D721Med (cell line): ENCODE measurements at regions not wholly inside any gene's neighbourhood (a gene's known extent, or its start where the extent isn't known, plus 50 kb on each side); places are given as distances from the start of the nearest gene placed in this dataset.

Source experiments
- DNase-seq: peaks from one replicate; pipeline ENCODE4 v3.0.0; 2011; ENCODE audit warnings: low spot score; ENCODE audit not compliant: insufficient read length
- FAIRE-seq: peaks from 2 replicates; lab custom pipeline; 2011; peaks lifted over from hg19 to GRCh38; lab: Jason Lieb, UNC
- CTCF ChIP-seq: IDR thresholded peaks from 2 replicates; pipeline ENCODE4 v1.5.1; 2012; ENCODE audit warnings: mild to moderate bottlenecking, control low read depth; ENCODE audit not compliant: insufficient read depth; ENCODE audit errors: missing control alignments

GRCh38 chr15:94602754-94603470 lies 371.6 kb downstream of the MCTP2 start:
- no peak for TF ChIP-seq CTCF

GRCh38 chr15:94606286-94606685 lies 374.9 kb downstream of the MCTP2 start:
- FAIRE-seq (no peak), DNase-seq (no peak)
- no peak for TF ChIP-seq CTCF

More at GRCh38 chr15:94602754-94603470, 371.6 kb downstream of the MCTP2 start:
- no peak for FAIRE-seq
- no peak for DNase-seq

GRCh38 chr15:94607176-94607654 lies 375.9 kb downstream of the MCTP2 start:
- TF ChIP-seq CTCF, result no peak
- FAIRE-seq (no peak), DNase-seq (no peak)

- DNase-seq, result no peak
- no peak for TF ChIP-seq CTCF
- no peak for FAIRE-seq
These were observed 378.7 kb downstream of the MCTP2 start for GRCh38 chr15:94610069-94610468.

GRCh38 chr15:94610485-94610884 lies 379.1 kb downstream of the MCTP2 start:
- no peak for DNase-seq
- no peak for FAIRE-seq
- no peak for TF ChIP-seq CTCF

- TF ChIP-seq CTCF, result no peak
- no peak for DNase-seq
- FAIRE-seq, result no peak
These were observed 380.3 kb downstream of the MCTP2 start for GRCh38 chr15:94611656-94612055.

GRCh38 chr15:94615688-94616087 lies 384.3 kb downstream of the MCTP2 start:
- DNase-seq (no peak), FAIRE-seq (no peak)
- TF ChIP-seq CTCF, result no peak
